ENCODE measurements at regions not wholly inside any gene's neighbourhood (a gene's known extent, or its start where the extent isn't known, plus 50 kb on each side); places are given as distances from the start of the nearest gene placed in this dataset.

DNA sequence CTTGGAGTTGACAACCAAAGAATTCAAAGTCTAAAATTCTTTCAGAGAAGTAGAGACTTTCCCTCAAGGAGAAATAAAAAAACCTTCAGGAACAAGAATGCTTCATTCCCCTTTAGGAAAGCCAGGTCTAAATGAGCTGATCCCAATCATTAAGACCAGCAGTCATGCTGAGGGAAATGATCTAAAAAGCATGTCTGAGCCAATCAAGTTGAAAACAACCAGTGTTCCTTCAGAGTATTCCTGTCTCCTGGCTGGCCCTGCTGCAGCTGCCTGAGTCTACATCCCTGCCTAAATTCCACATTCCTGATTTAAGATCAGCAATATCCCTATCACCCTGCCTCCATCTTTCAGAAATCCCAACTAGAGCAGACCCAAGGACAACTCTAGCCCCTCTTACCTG is 244.5 kb downstream of the PLK2 start:
- no peak for TF ChIP-seq CTCF (conservative IDR thresholded peaks at IDR 0.05)
- no peak for TF ChIP-seq ZFX (IDR thresholded peaks at IDR 0.05)
